ENCODE measurements at regions not wholly inside any gene's neighbourhood (a gene's known extent, or its start where the extent isn't known, plus 50 kb on each side); places are given as distances from the start of the nearest gene placed in this dataset.
"Not testable (repeated sequence)": the region's sequence is repeated elsewhere in the genome, so short reads cannot be mapped to it uniquely, and the experiment has no call there.

DNA sequence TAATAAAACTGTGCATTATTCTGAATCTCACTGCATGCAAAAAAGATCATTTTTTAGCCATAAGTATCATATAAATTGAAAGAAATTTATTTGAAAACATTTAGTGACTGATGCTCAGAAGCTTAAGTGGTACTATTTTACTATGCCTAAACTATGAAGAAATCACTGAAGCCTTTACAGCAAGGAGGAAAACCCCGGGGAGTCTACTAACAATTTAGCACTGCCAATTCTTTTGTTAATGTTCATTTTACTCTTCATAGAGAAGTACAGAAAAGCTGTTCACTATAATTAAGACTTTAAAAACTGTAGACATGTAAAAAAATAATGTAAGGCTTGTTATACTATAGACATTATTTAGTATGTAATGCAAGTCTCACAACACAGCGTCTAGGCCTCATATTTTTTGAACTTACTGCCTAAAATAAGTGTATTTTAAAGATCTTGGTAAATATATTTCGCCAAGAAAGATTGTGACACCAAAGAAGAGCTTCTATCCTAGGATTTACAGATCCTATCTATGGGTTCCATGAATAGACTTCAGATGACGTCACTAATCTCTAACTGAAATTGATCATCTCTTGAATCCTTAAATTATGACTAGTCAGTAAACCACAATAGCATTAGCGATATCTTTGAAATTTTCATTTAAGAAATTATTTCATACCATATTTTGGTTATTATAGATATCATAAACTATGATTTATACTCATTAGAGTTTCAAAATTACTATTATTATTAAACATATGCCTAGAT lies 602.5 kb downstream of the TMA16 start:
- no peak for DNase-seq (ENCODE audit: low read depth)

DNA sequence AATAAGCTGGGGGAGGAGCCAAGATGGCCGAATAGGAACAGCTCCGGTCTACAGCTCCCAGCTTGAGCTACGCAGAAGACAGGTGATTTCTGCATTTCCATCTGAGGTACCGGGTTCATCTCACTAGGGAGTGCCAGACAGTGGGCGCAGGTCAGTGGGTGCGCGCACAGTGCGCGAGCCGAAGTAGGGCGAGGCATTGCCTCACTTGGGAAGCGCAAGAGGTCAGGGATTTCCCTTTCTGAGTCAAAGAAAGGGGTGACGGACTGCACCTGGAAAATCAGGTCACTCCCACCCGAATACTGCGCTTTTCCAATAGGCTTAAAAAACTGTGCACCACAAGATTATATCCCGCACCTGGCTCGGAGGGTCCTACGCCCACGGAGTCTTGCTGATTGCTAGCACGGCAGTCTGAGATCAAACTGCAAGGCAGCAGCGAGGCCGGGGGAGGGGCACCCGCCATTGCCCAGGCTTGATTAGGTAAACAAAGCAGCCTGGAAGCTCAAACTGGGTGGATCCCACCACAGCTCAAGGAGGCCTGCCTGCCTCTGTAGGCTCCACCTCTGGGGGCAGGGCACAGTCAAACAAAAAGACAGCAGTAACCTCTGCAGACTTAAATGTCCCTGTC lies 606.4 kb downstream of the TMA16 start:
- not testable (repeated sequence) for DNase-seq (ENCODE audit: low read depth)

GRCh38 chr4:164108971-164109370 lies 614.5 kb downstream of the TMA16 start:
- DNase-seq (ENCODE audit: low read depth) = no peak

DNA sequence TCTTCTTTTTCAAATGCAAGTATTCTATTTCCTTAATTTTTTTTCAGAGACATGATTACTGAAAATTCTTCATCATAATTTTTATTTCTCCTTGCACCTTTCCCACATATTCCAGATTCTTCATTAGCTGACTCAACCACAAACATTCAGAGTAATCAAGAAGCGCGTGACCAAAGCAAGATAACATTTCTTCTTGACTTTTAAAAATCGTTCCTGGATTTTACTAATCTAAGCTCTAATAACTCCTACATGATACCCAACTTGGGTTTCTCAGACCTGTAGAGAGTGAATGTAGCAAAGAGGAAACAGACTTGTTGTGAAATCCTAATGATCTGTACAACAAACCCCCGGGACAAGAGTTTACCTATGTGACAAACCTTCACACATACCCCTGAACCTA lies 615.0 kb downstream of the TMA16 start:
- DNase-seq (ENCODE audit: low read depth) = no peak

- DNase-seq (ENCODE audit: low read depth) = no peak
These were observed 620.7 kb downstream of the TMA16 start for GRCh38 chr4:164115236-164115635.

GRCh38 chr4:164116286-164116685 lies 621.8 kb downstream of the TMA16 start:
- no peak for DNase-seq (ENCODE audit: low read depth)

DNA sequence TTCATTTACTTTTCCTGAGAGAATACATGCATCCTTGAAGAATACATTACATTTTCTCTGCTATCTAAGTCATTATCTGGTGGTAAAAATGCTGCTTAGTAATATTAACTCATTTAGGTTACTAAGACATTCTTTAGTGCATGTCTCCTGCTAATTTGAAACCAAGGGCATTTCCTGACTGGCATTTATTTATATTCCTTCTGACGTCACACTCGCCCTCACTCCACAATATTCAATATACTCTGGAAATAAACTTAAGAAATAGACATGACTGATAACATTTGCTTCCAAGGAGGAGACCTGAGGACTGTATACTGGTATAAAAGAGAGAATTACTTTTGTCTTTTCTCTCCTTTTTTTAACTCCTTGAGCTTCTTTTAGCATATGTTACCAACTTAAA lies 619.5 kb upstream of the SMIM31 start:
- no peak for DNase-seq (ENCODE audit: low read depth)

DNA sequence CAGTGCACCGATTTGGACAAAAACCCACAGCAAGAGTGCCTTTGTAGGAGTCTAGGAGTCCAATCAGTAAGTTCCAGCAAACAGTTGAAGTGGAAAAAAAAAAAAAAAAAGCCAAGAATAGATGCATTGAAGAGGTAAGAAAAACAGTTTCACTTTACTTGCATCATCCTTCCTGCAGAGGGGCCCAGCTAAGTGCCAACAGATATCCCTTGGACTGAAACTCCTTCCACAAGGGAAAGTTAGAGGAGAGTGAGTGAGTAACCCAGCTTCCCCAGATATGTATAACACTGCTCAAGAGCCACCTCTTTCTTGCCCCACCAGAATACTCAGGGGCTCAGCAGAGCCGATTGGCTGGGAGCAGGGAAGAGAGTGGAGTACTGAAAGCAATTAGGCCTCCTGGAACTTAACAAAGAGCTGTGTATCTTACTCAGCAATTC lies 617.7 kb upstream of the SMIM31 start:
- DNase-seq (ENCODE audit: low read depth) = no peak

DNA sequence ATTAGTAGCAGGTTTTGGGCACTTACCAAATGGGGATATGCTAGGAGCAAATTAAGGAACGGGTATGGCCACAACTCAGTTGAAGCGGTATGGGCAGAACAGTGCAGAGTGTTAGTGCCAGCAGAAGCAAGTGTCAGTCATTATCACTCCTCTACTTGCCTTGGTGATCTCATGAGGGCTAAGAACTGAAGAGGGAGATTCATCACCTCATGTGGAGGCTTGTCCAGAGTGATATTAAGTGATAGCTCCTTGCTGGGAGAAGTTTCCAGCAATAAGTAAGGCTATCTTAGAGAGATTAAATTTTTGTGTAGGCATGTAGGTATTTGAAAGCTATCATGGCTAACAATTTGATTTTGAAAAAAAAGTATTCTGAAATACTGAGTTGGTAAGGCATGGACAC lies 615.4 kb upstream of the SMIM31 start:
- no peak for DNase-seq (ENCODE audit: low read depth)

- DNase-seq (ENCODE audit: low read depth) = no peak
These were observed 614.6 kb upstream of the SMIM31 start for GRCh38 chr4:164139291-164139690.

DNA sequence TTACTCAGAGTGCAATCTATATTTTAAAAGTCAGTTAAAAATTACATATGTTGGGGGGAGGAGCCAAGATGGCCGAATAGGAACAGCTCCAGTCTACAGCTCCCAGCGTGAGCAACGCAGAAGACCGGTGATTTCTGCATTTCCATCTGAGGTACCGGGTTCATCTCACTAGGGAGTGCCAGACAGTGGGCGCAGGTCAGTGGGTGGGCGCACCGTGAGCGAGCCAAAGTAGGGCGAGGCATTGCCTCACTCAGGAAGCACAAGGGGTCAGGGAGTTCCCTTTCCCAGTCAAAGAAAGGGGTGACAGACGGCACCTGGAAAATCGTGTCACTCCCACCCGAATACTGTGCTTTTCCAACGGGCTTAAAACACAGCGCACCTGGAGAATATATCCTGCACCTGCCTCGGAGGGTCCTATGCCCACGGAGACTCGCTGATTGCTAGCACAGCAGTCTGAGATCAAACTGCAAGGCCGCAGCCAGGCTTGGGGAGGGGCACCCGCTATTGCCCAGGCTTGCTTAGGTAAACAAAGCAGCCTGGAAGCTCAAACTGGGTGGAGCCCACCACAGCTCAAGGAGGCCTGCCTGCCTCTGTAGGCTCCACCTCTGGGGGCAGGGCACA lies 612.1 kb upstream of the SMIM31 start:
- DNase-seq (ENCODE audit: low read depth) = not testable (repeated sequence)

GRCh38 chr4:164154416-164154815 lies 599.5 kb upstream of the SMIM31 start:
- no peak for DNase-seq (ENCODE audit: low read depth)

GRCh38 chr4:164169591-164169990 lies 584.3 kb upstream of the SMIM31 start:
- DNase-seq (ENCODE audit: low read depth) = no peak

DNA sequence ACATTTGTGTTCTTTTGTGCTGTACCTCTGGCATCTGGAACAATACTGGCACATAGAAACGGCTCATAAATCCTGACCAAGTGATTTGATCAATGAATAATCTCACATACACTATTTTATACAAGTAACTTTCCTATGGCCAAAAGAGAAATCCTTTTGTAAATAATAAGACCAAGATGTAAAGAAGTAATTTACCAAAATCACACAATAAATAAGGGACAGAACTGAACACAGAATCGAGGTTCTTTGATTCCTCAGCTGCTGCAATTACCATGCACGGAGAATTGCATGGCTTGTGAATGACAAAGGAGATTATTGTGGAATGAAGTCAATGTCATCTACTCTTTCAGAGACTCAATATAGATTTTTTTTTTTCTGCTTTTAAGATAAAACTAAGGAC lies 576.8 kb upstream of the SMIM31 start:
- DNase-seq (ENCODE audit: low read depth) = no peak

DNA sequence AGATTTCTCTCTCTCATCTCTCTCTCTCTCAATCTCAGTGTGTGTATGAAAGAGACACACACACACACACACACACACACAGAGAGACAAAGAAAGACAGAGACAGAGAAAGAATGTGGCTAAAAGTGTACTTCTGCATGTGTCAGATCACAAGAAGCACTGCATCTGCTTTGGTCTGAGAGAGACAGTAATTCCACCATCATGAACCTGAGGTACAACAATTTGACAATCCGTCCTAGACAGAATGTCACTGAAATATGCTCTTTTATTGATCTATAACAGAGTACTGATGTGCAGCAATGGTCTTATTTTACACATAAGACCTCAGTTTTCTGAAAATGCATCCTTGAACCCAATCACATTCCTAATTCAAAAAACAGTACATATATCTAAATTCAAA lies 576.2 kb upstream of the SMIM31 start:
- no peak for DNase-seq (ENCODE audit: low read depth)

GRCh38 chr4:164188236-164188635 lies 565.7 kb upstream of the SMIM31 start:
- DNase-seq (ENCODE audit: low read depth) = no peak

GRCh38 chr4:164192844-164193243 lies 561.1 kb upstream of the SMIM31 start:
- DNase-seq (ENCODE audit: low read depth) = no peak

DNA sequence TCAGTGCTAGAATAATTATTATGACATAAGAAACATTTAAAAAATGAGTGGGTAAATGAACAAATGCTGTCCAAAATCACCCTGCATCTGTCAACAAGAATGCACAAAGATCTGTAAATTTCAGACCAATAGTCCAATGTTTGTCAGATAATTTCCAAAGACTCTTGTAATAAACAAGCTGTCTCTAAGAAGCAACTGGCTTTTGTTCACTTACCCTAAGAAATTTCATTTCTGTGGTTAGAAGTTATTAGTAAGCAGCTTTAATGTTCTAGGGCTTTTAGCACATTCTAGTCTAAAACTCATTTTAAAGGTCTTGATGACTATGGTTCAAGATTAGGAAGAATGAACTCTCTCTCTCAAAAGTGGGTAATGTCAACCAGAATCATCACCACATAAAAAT lies 560.3 kb upstream of the SMIM31 start:
- no peak for DNase-seq (ENCODE audit: low read depth)

DNA sequence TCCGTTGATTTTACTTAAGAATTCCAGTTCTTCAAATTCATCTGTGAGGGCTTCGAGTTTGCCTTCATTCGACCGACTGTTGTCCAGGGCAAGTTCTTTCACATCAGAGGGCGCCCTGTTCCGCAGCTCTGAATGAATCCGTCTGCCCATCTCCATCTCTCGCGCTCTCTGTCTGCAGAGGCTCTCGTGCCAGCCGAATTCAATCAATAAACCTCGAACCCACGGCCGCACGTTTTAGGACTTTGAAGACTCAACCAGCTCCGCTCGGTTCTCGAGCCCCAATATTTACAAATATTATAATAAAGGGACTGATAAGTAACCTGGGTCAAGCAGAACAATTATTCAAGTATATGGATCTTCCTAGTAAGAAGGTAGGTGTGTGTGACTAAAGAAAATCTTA lies 556.4 kb upstream of the SMIM31 start:
- DNase-seq (ENCODE audit: low read depth) = no peak

GRCh38 chr4:164203476-164203875 lies 550.5 kb upstream of the SMIM31 start:
- no peak for DNase-seq (ENCODE audit: low read depth)

DNA sequence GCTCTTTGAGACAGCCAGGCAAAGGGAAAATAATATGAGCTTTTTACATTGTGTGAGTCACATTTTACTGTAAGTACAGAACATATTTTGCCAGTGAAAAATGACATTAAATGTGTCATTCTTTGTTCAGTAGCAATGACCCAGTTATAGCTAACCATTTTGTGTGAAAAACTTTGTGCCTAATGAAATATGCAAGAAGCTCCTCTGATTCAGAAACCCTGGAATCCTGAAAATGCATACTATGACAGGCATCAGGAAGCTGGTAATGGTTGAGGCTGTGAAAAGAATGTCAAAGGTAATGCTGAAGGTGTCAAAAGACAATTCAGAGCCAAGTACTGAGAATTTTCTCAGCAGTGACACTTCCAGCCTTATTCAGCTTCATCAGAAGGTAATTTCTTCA lies 549.5 kb upstream of the SMIM31 start:
- DNase-seq (ENCODE audit: low read depth) = no peak

DNA sequence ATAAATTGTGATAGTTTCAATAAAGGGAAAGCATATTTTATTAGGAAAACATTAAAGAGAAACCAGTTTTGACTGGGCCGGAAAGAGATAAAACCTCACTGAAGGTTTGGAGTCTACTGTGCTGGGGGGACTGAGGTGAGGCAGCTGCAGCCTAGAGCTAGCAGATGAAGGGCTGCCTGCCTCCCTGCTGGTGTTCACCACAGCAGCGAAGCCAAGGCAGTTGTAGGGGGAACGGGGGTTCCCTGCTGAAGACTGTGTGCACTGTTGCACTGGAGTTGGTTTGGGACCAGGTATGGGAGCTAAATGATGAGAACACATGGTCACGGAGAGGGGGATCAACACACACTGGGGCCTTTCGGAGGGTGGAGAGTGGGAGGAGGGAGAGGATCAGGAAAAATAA lies 546.5 kb upstream of the SMIM31 start:
- DNase-seq (ENCODE audit: low read depth) = no peak

- DNase-seq (ENCODE audit: low read depth) = no peak
These were observed 543.6 kb upstream of the SMIM31 start for GRCh38 chr4:164210377-164210776.

DNA sequence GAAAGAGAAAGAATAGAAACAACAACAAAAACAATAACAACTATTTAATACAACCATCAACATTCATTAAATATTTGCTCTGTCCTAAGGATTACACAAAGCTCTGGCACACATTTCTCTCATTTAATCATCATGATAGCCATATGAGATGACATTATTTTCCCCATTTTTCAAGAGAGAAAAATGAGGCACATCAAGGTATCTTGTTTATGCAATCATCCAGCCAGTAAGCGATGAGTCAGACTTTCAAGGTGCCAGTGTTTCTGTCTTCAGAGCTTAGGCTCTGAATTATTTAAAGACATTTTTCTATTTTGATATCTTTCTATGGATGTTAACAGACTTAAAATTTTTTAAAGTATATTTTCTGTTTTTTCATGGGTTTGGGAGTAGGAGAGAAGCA lies 541.8 kb upstream of the SMIM31 start:
- DNase-seq (ENCODE audit: low read depth) = no peak
